WTC11 (cell line): ENCODE measurements at regions not wholly inside any gene's neighbourhood (a gene's known extent, or its start where the extent isn't known, plus 50 kb on each side); places are given as distances from the start of the nearest gene placed in this dataset.

Source experiments
- ATAC-seq: fragments of 200-7000 bp; cut with Tn5 transposase; 2 replicates; pipeline ENCODE4 v1.10.0; 2021; ENCODE audit warnings: mild to moderate bottlenecking, moderate library complexity
- CTCF ChIA-PET: fragments of 300-600 bp; sonication (Branson Sonifier 250); formaldehyde crosslinking; loops from one replicate; lab custom pipeline; 2021; ENCODE audit warnings: antibody characterized with exemption; lab: Charles Lee
- POLR2A ChIA-PET: fragments of 350-600 bp; sonication (Branson Sonifier 250); formaldehyde crosslinking; loops from one replicate; lab custom pipeline; 2021; ENCODE audit warnings: antibody characterized with exemption; lab: Charles Lee
- DNase-seq: peaks from one replicate; pipeline ENCODE4 v3.0.0; 2021; ENCODE audit warnings: low spot score
- H3K27ac Mint-ChIP-seq: 2 replicates; pipeline ENCODE4 v1.8.0; 2021; ENCODE audit warnings: mixed read lengths
- H3K27me3 Mint-ChIP-seq: 2 replicates; pipeline ENCODE4 v1.8.0; 2021; ENCODE audit warnings: low read depth, mild to moderate bottlenecking, moderate library complexity, mixed read lengths
- H3K36me3 Mint-ChIP-seq: 2 replicates; pipeline ENCODE4 v1.8.0; 2021; ENCODE audit warnings: mixed read lengths
- H3K4me1 Mint-ChIP-seq: 2 replicates; pipeline ENCODE4 v1.8.0; 2022; ENCODE audit warnings: mixed read lengths
- H3K4me3 Mint-ChIP-seq: 2 replicates; pipeline ENCODE4 v1.8.0; 2021; ENCODE audit warnings: mild to moderate bottlenecking, moderate library complexity, mixed read lengths
- H3K9me3 Mint-ChIP-seq: 2 replicates; pipeline ENCODE4 v1.8.0; 2021; ENCODE audit warnings: mixed read lengths
- ATF2 ChIP-seq: sonication (generic); formaldehyde crosslinking; IDR thresholded peaks from 2 replicates; pipeline ENCODE4 v1.8.1; 2022; ENCODE audit warnings: low read depth, missing genetic modification reagents, borderline replicate concordance
- FOXP1 ChIP-seq: sonication (generic); formaldehyde crosslinking; IDR thresholded peaks from 2 replicates; pipeline ENCODE4 v1.8.0; 2022; ENCODE audit warnings: missing genetic modification reagents, mild to moderate bottlenecking, moderate library complexity, borderline replicate concordance
- GABPB1 ChIP-seq: sonication (generic); formaldehyde crosslinking; IDR thresholded peaks from 2 replicates; pipeline ENCODE4 v1.8.1; 2023; ENCODE audit warnings: mild to moderate bottlenecking, missing genetic modification reagents
- GRHL2 ChIP-seq: fragments of 250-450 bp; sonication (Bioruptor Pico); IDR thresholded peaks from 2 replicates; pipeline ENCODE4 v1.8.0; 2022; ENCODE audit warnings: mild to moderate bottlenecking, moderate library complexity; ENCODE audit not compliant: insufficient replicate concordance, severe bottlenecking
- IRF2 ChIP-seq: sonication (generic); formaldehyde crosslinking; IDR thresholded peaks from 2 replicates; pipeline ENCODE4 v1.8.0; 2022; ENCODE audit warnings: low read depth, missing genetic modification reagents, borderline replicate concordance
- JAZF1 ChIP-seq: fragments of 250-450 bp; sonication (Bioruptor Pico); IDR thresholded peaks from 2 replicates; pipeline ENCODE4 v1.9.0; 2021; ENCODE audit warnings: moderate library complexity, mild to moderate bottlenecking, inconsistent platforms
- JUN ChIP-seq: sonication (generic); formaldehyde crosslinking; IDR thresholded peaks from 2 replicates; pipeline ENCODE4 v1.8.0; 2023; ENCODE audit warnings: mild to moderate bottlenecking, missing genetic modification reagents
- KAT7 ChIP-seq: sonication (generic); formaldehyde crosslinking; IDR thresholded peaks from 2 replicates; pipeline ENCODE4 v1.8.1; 2023; ENCODE audit warnings: missing genetic modification reagents, mild to moderate bottlenecking, borderline replicate concordance
- MLX ChIP-seq: sonication (generic); formaldehyde crosslinking; IDR thresholded peaks from 2 replicates; pipeline ENCODE4 v1.8.1; 2023; ENCODE audit warnings: mild to moderate bottlenecking, missing genetic modification reagents, moderate library complexity
- MXD4 ChIP-seq: fragments of 250-450 bp; sonication (Bioruptor Pico); IDR thresholded peaks from 2 replicates; pipeline ENCODE4 v1.8.0; 2021; ENCODE audit warnings: mild to moderate bottlenecking, moderate library complexity, borderline replicate concordance
- NR1H2 ChIP-seq: sonication (generic); formaldehyde crosslinking; IDR thresholded peaks from 2 replicates; pipeline ENCODE4 v1.9.0; 2021; ENCODE audit warnings: mild to moderate bottlenecking, moderate library complexity, missing genetic modification reagents
- NR3C1 ChIP-seq: sonication (generic); formaldehyde crosslinking; conservative IDR thresholded peaks from 2 replicates; pipeline ENCODE4 v1.8.1; 2023; ENCODE audit warnings: low read depth, mild to moderate bottlenecking, missing genetic modification reagents
- SMAD4 ChIP-seq: sonication (generic); formaldehyde crosslinking; IDR thresholded peaks from 2 replicates; pipeline ENCODE4 v1.8.0; 2022; ENCODE audit warnings: mild to moderate bottlenecking, missing genetic modification reagents
- TEAD1 ChIP-seq: sonication (generic); formaldehyde crosslinking; IDR thresholded peaks from 2 replicates; pipeline ENCODE4 v1.8.0; 2022; ENCODE audit warnings: mild to moderate bottlenecking, missing genetic modification reagents
- USF2 ChIP-seq: sonication (generic); formaldehyde crosslinking; IDR thresholded peaks from 2 replicates; pipeline ENCODE4 v1.8.1; 2023; ENCODE audit warnings: mild to moderate bottlenecking, missing genetic modification reagents, moderate library complexity
- ZNF263 ChIP-seq: sonication (generic); formaldehyde crosslinking; IDR thresholded peaks from 2 replicates; pipeline ENCODE4 v1.8.1; 2022; ENCODE audit warnings: low read depth, mild to moderate bottlenecking, moderate library complexity, missing genetic modification reagents
- ZNF281 ChIP-seq: sonication (generic); formaldehyde crosslinking; IDR thresholded peaks from 2 replicates; pipeline ENCODE4 v1.8.0; 2023; ENCODE audit warnings: mild to moderate bottlenecking, missing genetic modification reagents
- TF ChIP-seq, protein P1 (sequence below): sonication (generic); formaldehyde crosslinking; IDR thresholded peaks from 2 replicates; pipeline ENCODE4 v1.8.0; 2022; ENCODE audit warnings: mild to moderate bottlenecking, missing genetic modification reagents
- TF ChIP-seq, protein P2 (sequence below): fragments of 250-450 bp; sonication (Bioruptor Pico); IDR thresholded peaks from 2 replicates; pipeline ENCODE4 v2.1.2; 2022; ENCODE audit warnings: mild to moderate bottlenecking, moderate library complexity

DNA sequence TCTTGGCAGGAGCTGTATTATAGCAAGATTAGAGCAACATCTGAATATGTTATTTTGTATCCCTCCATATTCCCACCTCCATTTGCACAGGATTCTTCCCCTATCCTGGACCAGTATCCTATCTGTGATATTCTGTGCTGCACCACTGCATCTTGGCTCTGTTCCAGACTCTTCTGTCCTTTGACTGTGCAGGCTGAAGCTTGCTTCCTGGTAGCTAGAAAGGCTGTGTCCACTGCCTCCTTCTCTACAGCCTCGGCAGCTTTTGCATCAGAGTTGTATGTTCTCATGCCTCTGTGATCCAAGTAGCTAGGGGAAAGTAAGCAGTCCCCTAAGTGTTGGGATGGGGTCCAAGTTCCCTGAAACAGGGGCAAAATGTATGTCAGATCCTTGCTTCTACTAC is 104.1 kb downstream of the GAS1 start:
- ChIA-PET CTCF (no interaction called here), POLR2A (no interaction called here)
- peaks cover 6% of the 10 kb centered on the region for H3K4me1 Mint-ChIP-seq
- ATAC-seq (no peak), DNase-seq (no peak)
- no peak overlapping the region for H3K4me3 Mint-ChIP-seq
- H3K27ac Mint-ChIP-seq = no peak overlapping the region
- no peaks in the 10 kb centered on the region for H3K27me3 Mint-ChIP-seq
- no peak for TF ChIP-seq JUN (CRISPR knock-in tag)
- TF ChIP-seq, protein P1, sequence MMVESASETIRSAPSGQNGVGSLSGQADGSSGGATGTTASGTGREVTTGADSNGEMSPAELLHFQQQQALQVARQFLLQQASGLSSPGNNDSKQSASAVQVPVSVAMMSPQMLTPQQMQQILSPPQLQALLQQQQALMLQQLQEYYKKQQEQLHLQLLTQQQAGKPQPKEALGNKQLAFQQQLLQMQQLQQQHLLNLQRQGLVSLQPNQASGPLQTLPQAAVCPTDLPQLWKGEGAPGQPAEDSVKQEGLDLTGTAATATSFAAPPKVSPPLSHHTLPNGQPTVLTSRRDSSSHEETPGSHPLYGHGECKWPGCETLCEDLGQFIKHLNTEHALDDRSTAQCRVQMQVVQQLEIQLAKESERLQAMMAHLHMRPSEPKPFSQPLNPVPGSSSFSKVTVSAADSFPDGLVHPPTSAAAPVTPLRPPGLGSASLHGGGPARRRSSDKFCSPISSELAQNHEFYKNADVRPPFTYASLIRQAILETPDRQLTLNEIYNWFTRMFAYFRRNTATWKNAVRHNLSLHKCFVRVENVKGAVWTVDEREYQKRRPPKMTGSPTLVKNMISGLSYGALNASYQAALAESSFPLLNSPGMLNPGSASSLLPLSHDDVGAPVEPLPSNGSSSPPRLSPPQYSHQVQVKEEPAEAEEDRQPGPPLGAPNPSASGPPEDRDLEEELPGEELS = no peak
- TF ChIP-seq FOXP1 (CRISPR knock-in tag) = no peak
- TF ChIP-seq USF2 = no peak
- no peak for TF ChIP-seq NR1H2 (CRISPR knock-in tag)
- TF ChIP-seq JAZF1 = no peak
- no peak for TF ChIP-seq SMAD4 (CRISPR knock-in tag)
- no peak for TF ChIP-seq GABPB1 (CRISPR knock-in tag)
- no peak for TF ChIP-seq MLX (CRISPR knock-in tag)
- TF ChIP-seq ATF2 (CRISPR knock-in tag) = no peak
- TF ChIP-seq GRHL2 (CRISPR knock-in tag) = no peak
- no peak for TF ChIP-seq ZNF263 (CRISPR knock-in tag)
- TF ChIP-seq, protein P2, sequence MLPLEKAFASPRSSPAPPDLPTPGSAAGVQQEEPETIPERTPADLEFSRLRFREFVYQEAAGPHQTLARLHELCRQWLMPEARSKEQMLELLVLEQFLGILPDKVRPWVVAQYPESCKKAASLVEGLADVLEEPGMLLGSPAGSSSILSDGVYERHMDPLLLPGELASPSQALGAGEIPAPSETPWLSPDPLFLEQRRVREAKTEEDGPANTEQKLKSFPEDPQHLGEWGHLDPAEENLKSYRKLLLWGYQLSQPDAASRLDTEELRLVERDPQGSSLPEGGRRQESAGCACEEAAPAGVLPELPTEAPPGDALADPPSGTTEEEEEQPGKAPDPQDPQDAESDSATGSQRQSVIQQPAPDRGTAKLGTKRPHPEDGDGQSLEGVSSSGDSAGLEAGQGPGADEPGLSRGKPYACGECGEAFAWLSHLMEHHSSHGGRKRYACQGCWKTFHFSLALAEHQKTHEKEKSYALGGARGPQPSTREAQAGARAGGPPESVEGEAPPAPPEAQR (CRISPR knock-in tag) = no peak
- no peak for TF ChIP-seq NR3C1 (CRISPR knock-in tag)
- no peak for TF ChIP-seq MXD4 (CRISPR knock-in tag)
- no peak for TF ChIP-seq KAT7
- TF ChIP-seq IRF2 = no peak
- H3K36me3 Mint-ChIP-seq = no peaks in the 10 kb centered on the region
- peaks cover 5% of the 10 kb centered on the region for H3K9me3 Mint-ChIP-seq

- Mint-ChIP-seq H3K27me3 (no peaks in the 10 kb centered on the region), H3K4me3 (no peak overlapping the region), H3K9me3 (no peaks in the 10 kb centered on the region), H3K27ac (no peak overlapping the region), H3K36me3 (no peaks in the 10 kb centered on the region), H3K4me1 (peaks cover 6% of the 10 kb centered on the region)
- POLR2A ChIA-PET = no interaction called here
- no peak for TF ChIP-seq ZNF281 (CRISPR knock-in tag)
- no peak for TF ChIP-seq TEAD1 (CRISPR knock-in tag)
- CTCF ChIA-PET = no interaction called here
- ATAC-seq (no peak), DNase-seq (no peak)
Observed at GRCh38 chr9:86842573-86842972, 104.7 kb downstream of the GAS1 start.
